ENCODE measurements at regions not wholly inside any gene's neighbourhood (a gene's known extent, or its start where the extent isn't known, plus 50 kb on each side); places are given as distances from the start of the nearest gene placed in this dataset.

- no peak overlapping the region for H2AFZ ChIP-seq
Measured at GRCh38 chr5:67876371-67876770, 339.2 kb upstream of the PIK3R1 start.

GRCh38 chr5:67875601-67876000 is 340.0 kb upstream of the PIK3R1 start:
- intact Hi-C loops (cut with micrococcal nuclease; ENCODE audit: unreplicated experiment), result no loop called here
- H3K9me2 ChIP-seq (ENCODE audit: insufficient read depth), result no peaks in the 10 kb centered on the region
- H3K9me3 ChIP-seq (ENCODE audit: insufficient read depth, low read depth), result no peaks in the 10 kb centered on the region
- H3F3A ChIP-seq (ENCODE audit: insufficient read depth, low read depth), result no peaks in the 10 kb centered on the region
- no peak overlapping the region for H3K4me3 ChIP-seq
- no peak overlapping the region for H3K27ac ChIP-seq
- H3K79me2 ChIP-seq (ENCODE audit: low read depth), result no peaks in the 10 kb centered on the region
- no peaks in the 10 kb centered on the region for H3K27me3 ChIP-seq (ENCODE audit: insufficient read depth, low read depth)
- CTCF ChIA-PET, result no interaction called here
- no peaks in the 10 kb centered on the region for H3K36me3 ChIP-seq (ENCODE audit: low read depth)
- no TSS peak for BruUV-seq (replicated peaks)
- H3K4me1 ChIP-seq (replicated peaks; ENCODE audit: insufficient read depth), result no peaks in the 10 kb centered on the region
- no peak overlapping the region for H2AFZ ChIP-seq
- no peaks in the 10 kb centered on the region for H4K20me1 ChIP-seq (ENCODE audit: insufficient read depth)
- POLR2A ChIA-PET (ENCODE audit: unreplicated experiment), result no interaction called here
- DNase-seq, result no peak
- H3K4me2 ChIP-seq, result no peak overlapping the region
- TF ChIP-seq EZH2 (IDR thresholded peaks at IDR 0.05; ENCODE audit: low read depth) (no peak), CTCF (conservative IDR thresholded peaks at IDR 0.05) (no peak)

More at GRCh38 chr5:67876371-67876770, 339.2 kb upstream of the PIK3R1 start:
- Histone ChIP-seq H4K20me1 (ENCODE audit: insufficient read depth) (no peaks in the 10 kb centered on the region), H3K27me3 (ENCODE audit: insufficient read depth, low read depth) (no peaks in the 10 kb centered on the region), H3K79me2 (ENCODE audit: low read depth) (no peaks in the 10 kb centered on the region), H3F3A (ENCODE audit: insufficient read depth, low read depth) (no peaks in the 10 kb centered on the region), H3K4me1 (replicated peaks; ENCODE audit: insufficient read depth) (no peaks in the 10 kb centered on the region), H3K9me2 (ENCODE audit: insufficient read depth) (no peaks in the 10 kb centered on the region), H3K9me3 (ENCODE audit: insufficient read depth, low read depth) (no peaks in the 10 kb centered on the region), H3K36me3 (ENCODE audit: low read depth) (no peaks in the 10 kb centered on the region), H3K4me3 (no peak overlapping the region), H3K4me2 (no peak overlapping the region), H3K27ac (no peak overlapping the region)
- POLR2A ChIA-PET (ENCODE audit: unreplicated experiment), result no interaction called here
- intact Hi-C loops (cut with micrococcal nuclease; ENCODE audit: unreplicated experiment), result no loop called here
- TF ChIP-seq CTCF (conservative IDR thresholded peaks at IDR 0.05) (no peak), EZH2 (IDR thresholded peaks at IDR 0.05; ENCODE audit: low read depth) (no peak)
- BruUV-seq (replicated peaks), result no TSS peak
- no peak for DNase-seq
- CTCF ChIA-PET, result no interaction called here

- intact Hi-C loops (cut with micrococcal nuclease; ENCODE audit: unreplicated experiment), result no loop called here
- POLR2A ChIA-PET (ENCODE audit: unreplicated experiment), result no interaction called here
- no peaks in the 10 kb centered on the region for H3K27me3 ChIP-seq (ENCODE audit: insufficient read depth, low read depth)
- H4K20me1 ChIP-seq (ENCODE audit: insufficient read depth), result no peaks in the 10 kb centered on the region
- H2AFZ ChIP-seq, result no peak overlapping the region
- H3K9me3 ChIP-seq (ENCODE audit: insufficient read depth, low read depth), result no peaks in the 10 kb centered on the region
- H3K36me3 ChIP-seq (ENCODE audit: low read depth), result no peaks in the 10 kb centered on the region
- CTCF ChIA-PET, result no interaction called here
- no peaks in the 10 kb centered on the region for H3K79me2 ChIP-seq (ENCODE audit: low read depth)
- H3F3A ChIP-seq (ENCODE audit: insufficient read depth, low read depth), result no peaks in the 10 kb centered on the region
- no peaks in the 10 kb centered on the region for H3K4me1 ChIP-seq (replicated peaks; ENCODE audit: insufficient read depth)
- no TSS peak for BruUV-seq (replicated peaks)
- H3K4me2 ChIP-seq, result no peak overlapping the region
- no peak overlapping the region for H3K27ac ChIP-seq
- TF ChIP-seq EZH2 (IDR thresholded peaks at IDR 0.05; ENCODE audit: low read depth) (no peak), CTCF (conservative IDR thresholded peaks at IDR 0.05) (no peak)
- no peak for DNase-seq
- no peak overlapping the region for H3K4me3 ChIP-seq
- no peaks in the 10 kb centered on the region for H3K9me2 ChIP-seq (ENCODE audit: insufficient read depth)
Measured at GRCh38 chr5:67873935-67874334, 341.6 kb upstream of the PIK3R1 start.
